22Rv1 (cell line): ENCODE measurements at regions not wholly inside any gene's neighbourhood (a gene's known extent, or its start where the extent isn't known, plus 50 kb on each side); places are given as distances from the start of the nearest gene placed in this dataset.

Source experiments
- ZFX ChIP-seq: fragments of 450-650 bp; IDR thresholded peaks from 2 replicates; pipeline ENCODE4 v1.6.1; 2017; ENCODE audit warnings: antibody characterized with exemption, borderline replicate concordance
- TF ChIP-seq, protein P1 (sequence below): fragments of 450-650 bp; IDR thresholded peaks from 2 replicates; pipeline ENCODE4 v1.5.1; 2017; ENCODE audit warnings: mild to moderate bottlenecking

DNA sequence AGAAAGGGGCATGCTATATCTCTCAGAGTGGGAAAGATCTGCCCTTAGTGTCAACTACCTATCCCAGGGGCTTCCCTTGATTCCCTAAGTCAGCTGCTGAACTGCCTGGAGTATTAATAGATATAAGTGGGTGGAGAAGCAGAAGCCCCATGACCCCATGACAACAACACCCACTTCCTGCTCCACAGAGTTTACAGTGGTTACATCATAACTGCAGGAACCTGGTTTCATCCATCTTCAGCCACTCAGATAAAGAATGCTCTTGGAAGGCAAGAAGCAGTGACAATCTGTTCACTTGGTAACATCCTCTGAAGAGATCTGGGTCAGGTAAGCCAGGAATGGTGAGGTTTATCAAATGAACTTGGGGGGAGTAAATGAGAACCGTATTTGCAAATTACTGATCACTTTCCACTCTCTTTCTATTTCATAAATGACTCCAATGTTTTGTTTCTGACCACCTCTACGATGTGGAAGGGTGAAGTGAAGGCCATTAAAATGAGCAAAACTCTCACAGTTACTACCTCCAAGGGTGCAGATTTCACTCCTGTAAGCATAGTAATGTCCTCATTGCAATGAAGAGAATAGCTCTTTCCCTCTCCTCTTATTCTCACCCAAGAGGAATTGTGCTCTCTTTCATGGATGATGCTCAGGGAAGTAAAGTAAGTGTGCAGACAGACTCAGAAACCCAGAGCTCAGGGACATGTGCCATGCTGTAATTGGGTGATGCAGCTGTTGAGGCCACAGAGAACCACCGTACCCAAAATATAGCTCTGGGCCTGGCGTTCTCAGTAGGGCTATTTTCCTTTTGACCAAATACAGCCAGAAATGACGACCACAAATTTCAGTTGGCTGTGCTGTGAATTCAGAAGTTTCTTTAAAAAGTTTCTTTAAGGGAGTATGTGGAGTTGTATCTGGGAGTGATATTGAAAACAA lies 192.8 kb upstream of the APCDD1 start:
- TF ChIP-seq, protein P1, sequence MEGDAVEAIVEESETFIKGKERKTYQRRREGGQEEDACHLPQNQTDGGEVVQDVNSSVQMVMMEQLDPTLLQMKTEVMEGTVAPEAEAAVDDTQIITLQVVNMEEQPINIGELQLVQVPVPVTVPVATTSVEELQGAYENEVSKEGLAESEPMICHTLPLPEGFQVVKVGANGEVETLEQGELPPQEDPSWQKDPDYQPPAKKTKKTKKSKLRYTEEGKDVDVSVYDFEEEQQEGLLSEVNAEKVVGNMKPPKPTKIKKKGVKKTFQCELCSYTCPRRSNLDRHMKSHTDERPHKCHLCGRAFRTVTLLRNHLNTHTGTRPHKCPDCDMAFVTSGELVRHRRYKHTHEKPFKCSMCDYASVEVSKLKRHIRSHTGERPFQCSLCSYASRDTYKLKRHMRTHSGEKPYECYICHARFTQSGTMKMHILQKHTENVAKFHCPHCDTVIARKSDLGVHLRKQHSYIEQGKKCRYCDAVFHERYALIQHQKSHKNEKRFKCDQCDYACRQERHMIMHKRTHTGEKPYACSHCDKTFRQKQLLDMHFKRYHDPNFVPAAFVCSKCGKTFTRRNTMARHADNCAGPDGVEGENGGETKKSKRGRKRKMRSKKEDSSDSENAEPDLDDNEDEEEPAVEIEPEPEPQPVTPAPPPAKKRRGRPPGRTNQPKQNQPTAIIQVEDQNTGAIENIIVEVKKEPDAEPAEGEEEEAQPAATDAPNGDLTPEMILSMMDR: no peak
- TF ChIP-seq ZFX: no peak
